Fibroblast of villous mesenchyme (primary cell): ENCODE measurements at regions not wholly inside any gene's neighbourhood (a gene's known extent, or its start where the extent isn't known, plus 50 kb on each side); places are given as distances from the start of the nearest gene placed in this dataset.

Experiments used
- DNase-seq: peaks from one replicate; pipeline ENCODE4 v3.0.0-alpha.2; 2010; ENCODE audit warnings: low read depth
- H3K4me3 ChIP-seq: 2 replicates; pipeline ENCODE4 v1.5.1; 2011; ENCODE audit warnings: low read depth, mild to moderate bottlenecking, low read length
- TF ChIP-seq, protein P1 (sequence below): IDR thresholded peaks from 2 replicates; pipeline ENCODE4 v1.5.1; 2012; ENCODE audit warnings: low read depth, mild to moderate bottlenecking, low read length; ENCODE audit not compliant: insufficient read depth

DNA sequence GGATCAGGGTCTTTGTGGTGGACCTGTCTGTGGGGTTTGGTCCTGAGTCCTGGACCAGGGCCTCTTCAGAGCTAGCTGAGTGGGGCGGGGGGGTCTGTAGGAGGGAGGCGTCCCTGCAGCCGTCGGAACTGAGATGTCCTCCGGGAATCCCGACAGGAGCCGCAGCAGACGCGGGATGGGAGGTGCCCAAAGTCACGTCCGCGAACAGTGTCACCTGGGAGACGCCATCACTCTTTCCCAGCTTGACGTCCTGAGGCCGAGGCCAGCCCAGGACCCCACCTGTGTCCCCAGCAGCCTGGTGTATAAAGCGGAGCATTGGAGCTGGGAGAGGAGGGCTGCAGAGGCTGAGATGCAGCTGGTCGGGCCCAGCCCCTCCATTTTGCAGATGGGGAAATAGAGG, 1234.7 kb downstream of the BRD1 start:
- TF ChIP-seq, protein P1, sequence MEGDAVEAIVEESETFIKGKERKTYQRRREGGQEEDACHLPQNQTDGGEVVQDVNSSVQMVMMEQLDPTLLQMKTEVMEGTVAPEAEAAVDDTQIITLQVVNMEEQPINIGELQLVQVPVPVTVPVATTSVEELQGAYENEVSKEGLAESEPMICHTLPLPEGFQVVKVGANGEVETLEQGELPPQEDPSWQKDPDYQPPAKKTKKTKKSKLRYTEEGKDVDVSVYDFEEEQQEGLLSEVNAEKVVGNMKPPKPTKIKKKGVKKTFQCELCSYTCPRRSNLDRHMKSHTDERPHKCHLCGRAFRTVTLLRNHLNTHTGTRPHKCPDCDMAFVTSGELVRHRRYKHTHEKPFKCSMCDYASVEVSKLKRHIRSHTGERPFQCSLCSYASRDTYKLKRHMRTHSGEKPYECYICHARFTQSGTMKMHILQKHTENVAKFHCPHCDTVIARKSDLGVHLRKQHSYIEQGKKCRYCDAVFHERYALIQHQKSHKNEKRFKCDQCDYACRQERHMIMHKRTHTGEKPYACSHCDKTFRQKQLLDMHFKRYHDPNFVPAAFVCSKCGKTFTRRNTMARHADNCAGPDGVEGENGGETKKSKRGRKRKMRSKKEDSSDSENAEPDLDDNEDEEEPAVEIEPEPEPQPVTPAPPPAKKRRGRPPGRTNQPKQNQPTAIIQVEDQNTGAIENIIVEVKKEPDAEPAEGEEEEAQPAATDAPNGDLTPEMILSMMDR, result no peak
- no peak for DNase-seq
- no peak overlapping the region for H3K4me3 ChIP-seq

DNA sequence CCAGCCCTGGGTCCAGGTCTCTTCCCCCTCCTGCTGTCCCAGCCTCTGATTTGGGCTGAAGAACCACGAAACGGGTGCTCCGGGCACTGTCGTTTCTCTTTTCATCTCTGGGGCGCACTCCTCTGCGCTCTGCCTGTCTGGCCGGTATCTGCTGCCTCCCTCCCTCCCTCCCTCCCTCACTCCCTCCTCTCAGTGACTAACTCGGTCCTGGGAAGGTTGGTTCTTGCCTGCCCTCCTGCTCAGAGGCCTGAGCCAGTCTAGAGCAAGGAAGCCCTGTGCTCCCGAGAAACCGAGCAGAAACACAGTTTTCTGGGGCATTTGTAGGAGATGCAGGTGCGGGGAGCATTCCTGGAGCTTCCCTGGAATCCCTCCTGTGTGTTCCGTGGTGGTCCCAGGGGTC, 1235.2 kb downstream of the BRD1 start:
- H3K4me3 ChIP-seq, result no peak overlapping the region
- no peak for DNase-seq
- TF ChIP-seq, protein P1, result no peak

DNA sequence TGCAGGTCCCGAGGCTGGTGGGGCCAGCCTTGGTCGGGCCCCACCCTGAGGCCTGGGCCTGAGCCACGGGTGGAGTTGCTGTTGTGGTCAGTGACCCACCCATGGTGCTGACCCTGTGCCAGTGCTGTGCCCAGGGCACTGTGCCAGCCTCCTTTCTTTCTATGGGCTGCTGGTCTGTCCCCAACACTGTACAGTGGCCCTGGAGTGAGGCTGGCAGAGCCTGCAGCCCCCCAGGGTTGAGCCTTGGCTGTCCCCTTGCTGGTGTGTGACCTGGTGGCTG, 1235.7 kb downstream of the BRD1 start:
- TF ChIP-seq, protein P1, result no peak
- no peak for DNase-seq
- H3K4me3 ChIP-seq, result no peak overlapping the region

DNA sequence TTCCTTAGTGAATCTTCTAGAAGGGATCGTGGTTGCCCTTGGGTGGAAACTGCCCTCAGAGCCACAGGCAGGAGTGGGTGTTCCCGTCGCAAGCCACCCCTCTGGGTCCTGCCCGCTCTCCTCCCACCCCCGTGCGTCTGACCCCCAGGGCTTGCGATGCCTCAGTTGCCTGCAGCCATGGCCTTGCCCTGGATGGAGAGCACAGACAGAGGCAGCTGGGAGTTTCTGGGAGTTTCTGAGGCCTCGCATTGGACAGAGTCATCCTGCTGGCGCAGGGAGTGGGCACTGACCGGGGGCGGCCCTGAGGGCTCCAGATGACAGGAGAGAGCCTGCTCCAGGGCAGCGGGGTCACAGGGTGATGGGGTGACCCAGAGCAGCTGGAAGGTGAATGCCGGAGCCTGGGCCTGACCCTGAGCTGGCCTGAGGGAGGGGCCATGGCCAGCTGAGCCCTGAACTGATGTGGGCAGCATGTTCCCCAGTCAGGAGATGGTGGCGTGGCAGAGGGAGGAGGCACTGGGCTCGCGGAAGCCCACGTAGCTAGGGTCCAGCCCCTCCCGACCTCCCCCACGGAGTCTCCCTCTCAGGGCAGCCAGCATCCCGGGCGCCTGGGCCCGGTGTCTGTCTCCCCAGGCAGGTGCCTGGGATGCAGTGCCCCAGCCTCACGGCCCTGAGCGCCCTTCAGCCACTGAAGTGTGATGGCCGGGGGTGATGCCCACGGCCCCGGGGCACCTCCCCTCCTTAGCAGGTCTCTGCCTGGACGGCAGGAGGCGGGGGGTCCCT, 1236.2 kb downstream of the BRD1 start:
- TF ChIP-seq, protein P1, result no peak
- no peak overlapping the region for H3K4me3 ChIP-seq
- DNase-seq, result no peak

DNA sequence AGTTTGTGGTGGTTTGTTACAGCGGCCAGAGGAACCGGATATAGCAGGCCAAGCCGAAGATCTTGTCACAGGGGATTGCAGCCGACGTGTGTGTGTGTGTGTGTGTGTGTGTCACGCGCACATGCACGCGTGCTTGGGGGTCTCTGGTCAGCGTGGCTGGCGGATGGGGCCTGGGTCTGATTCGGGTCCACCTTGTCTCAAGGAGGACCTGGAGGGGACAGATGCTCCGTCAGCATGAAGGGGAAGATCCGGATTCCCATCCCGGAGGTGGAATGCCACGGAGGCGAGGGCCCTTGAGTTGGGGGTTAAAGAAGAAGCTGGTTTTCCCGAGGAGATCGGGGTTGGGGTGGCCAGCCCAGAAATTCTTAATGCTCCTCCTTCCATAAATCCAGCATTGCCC, 1237.8 kb downstream of the BRD1 start:
- TF ChIP-seq, protein P1, result no peak
- DNase-seq, result no peak
- no peak overlapping the region for H3K4me3 ChIP-seq

DNA sequence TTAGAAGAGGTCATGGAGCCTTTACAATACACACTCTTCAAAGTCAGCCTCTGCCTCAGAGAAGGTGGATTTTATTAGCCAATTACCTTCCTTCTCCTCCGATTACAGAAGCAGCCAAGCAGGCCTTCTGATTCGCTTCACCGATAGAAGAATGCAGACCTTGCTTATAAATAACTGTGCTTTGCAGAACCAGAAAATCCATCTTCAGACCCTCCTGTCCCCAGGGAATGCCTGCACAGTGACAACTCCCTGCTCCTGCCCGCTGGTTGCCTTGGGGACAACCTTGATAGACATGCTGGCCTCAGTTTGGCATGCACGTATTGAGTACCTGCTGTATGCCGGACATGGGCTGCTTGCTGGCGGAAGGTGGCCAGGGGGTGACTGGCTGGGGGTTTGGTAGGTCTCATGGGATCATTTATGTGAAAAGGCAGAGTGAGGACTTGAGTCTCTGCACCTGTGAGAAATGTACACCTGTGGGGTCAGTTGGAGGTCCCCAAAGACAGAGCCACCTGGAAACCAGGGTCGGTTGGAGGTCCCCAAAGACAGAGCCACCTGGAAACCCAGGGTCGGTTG, 1238.7 kb downstream of the BRD1 start:
- H3K4me3 ChIP-seq, result no peak overlapping the region
- DNase-seq, result no peak
- TF ChIP-seq, protein P1, result no peak

DNA sequence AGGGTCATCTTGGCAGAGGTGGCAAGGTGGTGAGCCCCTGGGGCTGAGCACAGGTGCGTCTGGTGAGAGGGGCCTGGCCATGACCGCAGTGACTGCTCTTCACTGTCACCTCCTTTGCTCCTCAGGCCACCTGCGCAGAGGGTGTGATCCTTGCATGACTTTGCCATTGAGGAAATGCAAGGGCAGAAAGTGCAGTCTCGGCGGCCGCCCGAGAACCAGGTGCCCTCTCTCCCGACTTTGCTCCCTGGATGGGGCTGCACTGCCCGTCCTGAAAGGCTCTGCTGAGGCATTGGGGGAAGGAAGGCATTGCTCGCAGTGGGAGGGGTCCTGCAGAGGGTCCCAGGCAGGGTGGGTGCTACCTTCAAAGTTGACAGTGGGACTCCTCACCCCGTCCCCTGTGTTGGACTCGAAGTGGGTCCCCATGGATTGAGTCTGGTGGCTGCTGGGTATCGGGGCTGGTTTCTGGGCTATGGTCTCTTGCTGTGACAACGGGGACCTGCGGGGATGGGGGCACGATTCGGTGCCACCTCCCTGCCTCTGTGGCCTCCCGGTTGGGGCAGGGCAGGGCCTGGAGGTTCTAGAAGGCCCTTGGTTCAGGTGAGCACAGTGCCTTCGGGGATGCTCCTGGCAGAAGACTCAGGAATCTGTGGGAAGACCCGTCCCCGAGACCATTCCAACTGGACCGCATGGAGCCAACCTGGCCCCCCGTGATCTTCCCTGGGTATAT, 1239.4 kb downstream of the BRD1 start:
- TF ChIP-seq, protein P1, result no peak
- no peak overlapping the region for H3K4me3 ChIP-seq
- DNase-seq, result no peak
